ENCODE measurements at regions not wholly inside any gene's neighbourhood (a gene's known extent, or its start where the extent isn't known, plus 50 kb on each side); places are given as distances from the start of the nearest gene placed in this dataset.

DNA sequence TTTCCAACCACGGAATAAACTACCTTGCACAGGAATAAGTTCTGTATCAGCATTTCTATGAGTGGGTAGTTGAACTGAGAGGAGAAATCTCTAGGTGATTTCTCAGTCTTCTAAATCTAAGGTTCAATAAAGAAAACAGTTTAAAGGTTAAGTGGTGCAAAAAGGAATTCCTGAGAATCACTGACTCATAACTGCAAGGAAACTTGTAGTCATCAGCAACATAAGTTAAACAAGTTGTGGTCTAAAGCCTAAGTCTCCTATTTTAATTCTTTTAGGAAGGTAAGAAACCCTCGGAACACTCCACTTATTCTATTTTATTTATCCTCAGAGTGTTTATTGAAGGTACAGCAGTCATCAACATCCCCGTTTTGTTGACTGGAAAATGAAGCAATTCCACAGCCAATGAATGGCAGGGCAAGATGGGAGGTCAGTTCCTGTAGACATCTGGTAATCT, 92.4 kb upstream of the PIK3CG start:
- no peak for TF ChIP-seq EZH2phosphoT487 (IDR thresholded peaks at IDR 0.05; ENCODE audit: low read depth)
- TF ChIP-seq, protein P1, sequence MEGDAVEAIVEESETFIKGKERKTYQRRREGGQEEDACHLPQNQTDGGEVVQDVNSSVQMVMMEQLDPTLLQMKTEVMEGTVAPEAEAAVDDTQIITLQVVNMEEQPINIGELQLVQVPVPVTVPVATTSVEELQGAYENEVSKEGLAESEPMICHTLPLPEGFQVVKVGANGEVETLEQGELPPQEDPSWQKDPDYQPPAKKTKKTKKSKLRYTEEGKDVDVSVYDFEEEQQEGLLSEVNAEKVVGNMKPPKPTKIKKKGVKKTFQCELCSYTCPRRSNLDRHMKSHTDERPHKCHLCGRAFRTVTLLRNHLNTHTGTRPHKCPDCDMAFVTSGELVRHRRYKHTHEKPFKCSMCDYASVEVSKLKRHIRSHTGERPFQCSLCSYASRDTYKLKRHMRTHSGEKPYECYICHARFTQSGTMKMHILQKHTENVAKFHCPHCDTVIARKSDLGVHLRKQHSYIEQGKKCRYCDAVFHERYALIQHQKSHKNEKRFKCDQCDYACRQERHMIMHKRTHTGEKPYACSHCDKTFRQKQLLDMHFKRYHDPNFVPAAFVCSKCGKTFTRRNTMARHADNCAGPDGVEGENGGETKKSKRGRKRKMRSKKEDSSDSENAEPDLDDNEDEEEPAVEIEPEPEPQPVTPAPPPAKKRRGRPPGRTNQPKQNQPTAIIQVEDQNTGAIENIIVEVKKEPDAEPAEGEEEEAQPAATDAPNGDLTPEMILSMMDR (IDR thresholded peaks at IDR 0.05; ENCODE audit: low read depth, low read length): no peak
